ENCODE measurements at regions not wholly inside any gene's neighbourhood (a gene's known extent, or its start where the extent isn't known, plus 50 kb on each side); places are given as distances from the start of the nearest gene placed in this dataset.

DNA sequence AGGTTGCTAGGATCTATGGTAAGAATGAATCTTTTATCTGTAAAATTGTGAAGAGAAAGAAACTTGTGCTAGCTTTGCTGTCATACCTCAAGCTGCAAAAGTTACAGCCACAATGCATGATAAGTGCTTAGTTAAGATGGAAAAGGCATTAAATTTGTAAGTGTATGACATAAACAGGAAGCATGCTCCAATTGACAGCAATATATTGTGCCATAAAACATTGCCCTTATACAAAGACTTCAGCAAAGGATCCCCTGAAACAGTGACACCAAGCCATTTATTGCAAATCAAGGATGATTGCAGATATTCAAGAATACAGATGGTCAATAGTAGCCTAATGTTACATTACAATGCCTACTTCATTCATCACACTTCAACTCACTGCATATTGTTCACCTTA lies 283.1 kb downstream of the CPS1 start:
- Histone ChIP-seq H3K4me3 (no peak overlapping the region), H3K4me2 (no peak overlapping the region), H3K27ac (no peak overlapping the region), H3K4me1 (no peaks in the 10 kb centered on the region), H3K9me3 (no peaks in the 10 kb centered on the region)
- POLR2A ChIA-PET = no interaction called here
- CTCF ChIA-PET = no interaction called here
- no peak for ATAC-seq
- no peak for DNase-seq (ENCODE audit: low read depth in 1 of 2, low spot score in 1 of 2)
- FAIRE-seq = no peak
- TF ChIP-seq CBX2 (IDR thresholded peaks at IDR 0.05; ENCODE audit: borderline replicate concordance, low read depth) (no peak), HDAC2 (IDR thresholded peaks at IDR 0.05) (no peak), NR3C1 (IDR thresholded peaks at IDR 0.05) (no peak), RNF2 (IDR thresholded peaks at IDR 0.05; ENCODE audit: borderline replicate concordance, low read depth) (no peak), MAFK (IDR thresholded peaks at IDR 0.05; ENCODE audit: partially characterized antibody) (no peak), NPAS2 (CRISPR knock-in tag; IDR thresholded peaks at IDR 0.05; ENCODE audit: borderline replicate concordance) (no peak), HOXB13 (CRISPR knock-in tag; IDR thresholded peaks at IDR 0.05; ENCODE audit: low read depth) (no peak), PHF8 (IDR thresholded peaks at IDR 0.05; ENCODE audit: borderline replicate concordance, low read depth) (no peak), FOSB (CRISPR knock-in tag; IDR thresholded peaks at IDR 0.05) (no peak), SREBF2 (IDR thresholded peaks at IDR 0.05) (no peak), FOSL2 (IDR thresholded peaks at IDR 0.05) (no peak), FOSL2 (CRISPR knock-in tag; IDR thresholded peaks at IDR 0.05) (no peak), EHF (CRISPR knock-in tag; IDR thresholded peaks at IDR 0.05) (no peak), TP53 (CRISPR knock-in tag; IDR thresholded peaks at IDR 0.05) (no peak), POLR2A (IDR thresholded peaks at IDR 0.05; ENCODE audit: low read length) (no peak), POLR2AphosphoS2 (conservative IDR thresholded peaks at IDR 0.05; ENCODE audit: low read length) (no peak), CEBPB (IDR thresholded peaks at IDR 0.05) (no peak)
- TF ChIP-seq, protein P1, sequence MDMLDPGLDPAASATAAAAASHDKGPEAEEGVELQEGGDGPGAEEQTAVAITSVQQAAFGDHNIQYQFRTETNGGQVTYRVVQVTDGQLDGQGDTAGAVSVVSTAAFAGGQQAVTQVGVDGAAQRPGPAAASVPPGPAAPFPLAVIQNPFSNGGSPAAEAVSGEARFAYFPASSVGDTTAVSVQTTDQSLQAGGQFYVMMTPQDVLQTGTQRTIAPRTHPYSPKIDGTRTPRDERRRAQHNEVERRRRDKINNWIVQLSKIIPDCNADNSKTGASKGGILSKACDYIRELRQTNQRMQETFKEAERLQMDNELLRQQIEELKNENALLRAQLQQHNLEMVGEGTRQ (IDR thresholded peaks at IDR 0.05) = no peak
- TF ChIP-seq, protein P2, sequence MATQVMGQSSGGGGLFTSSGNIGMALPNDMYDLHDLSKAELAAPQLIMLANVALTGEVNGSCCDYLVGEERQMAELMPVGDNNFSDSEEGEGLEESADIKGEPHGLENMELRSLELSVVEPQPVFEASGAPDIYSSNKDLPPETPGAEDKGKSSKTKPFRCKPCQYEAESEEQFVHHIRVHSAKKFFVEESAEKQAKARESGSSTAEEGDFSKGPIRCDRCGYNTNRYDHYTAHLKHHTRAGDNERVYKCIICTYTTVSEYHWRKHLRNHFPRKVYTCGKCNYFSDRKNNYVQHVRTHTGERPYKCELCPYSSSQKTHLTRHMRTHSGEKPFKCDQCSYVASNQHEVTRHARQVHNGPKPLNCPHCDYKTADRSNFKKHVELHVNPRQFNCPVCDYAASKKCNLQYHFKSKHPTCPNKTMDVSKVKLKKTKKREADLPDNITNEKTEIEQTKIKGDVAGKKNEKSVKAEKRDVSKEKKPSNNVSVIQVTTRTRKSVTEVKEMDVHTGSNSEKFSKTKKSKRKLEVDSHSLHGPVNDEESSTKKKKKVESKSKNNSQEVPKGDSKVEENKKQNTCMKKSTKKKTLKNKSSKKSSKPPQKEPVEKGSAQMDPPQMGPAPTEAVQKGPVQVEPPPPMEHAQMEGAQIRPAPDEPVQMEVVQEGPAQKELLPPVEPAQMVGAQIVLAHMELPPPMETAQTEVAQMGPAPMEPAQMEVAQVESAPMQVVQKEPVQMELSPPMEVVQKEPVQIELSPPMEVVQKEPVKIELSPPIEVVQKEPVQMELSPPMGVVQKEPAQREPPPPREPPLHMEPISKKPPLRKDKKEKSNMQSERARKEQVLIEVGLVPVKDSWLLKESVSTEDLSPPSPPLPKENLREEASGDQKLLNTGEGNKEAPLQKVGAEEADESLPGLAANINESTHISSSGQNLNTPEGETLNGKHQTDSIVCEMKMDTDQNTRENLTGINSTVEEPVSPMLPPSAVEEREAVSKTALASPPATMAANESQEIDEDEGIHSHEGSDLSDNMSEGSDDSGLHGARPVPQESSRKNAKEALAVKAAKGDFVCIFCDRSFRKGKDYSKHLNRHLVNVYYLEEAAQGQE (IDR thresholded peaks at IDR 0.05) = no peak

DNA sequence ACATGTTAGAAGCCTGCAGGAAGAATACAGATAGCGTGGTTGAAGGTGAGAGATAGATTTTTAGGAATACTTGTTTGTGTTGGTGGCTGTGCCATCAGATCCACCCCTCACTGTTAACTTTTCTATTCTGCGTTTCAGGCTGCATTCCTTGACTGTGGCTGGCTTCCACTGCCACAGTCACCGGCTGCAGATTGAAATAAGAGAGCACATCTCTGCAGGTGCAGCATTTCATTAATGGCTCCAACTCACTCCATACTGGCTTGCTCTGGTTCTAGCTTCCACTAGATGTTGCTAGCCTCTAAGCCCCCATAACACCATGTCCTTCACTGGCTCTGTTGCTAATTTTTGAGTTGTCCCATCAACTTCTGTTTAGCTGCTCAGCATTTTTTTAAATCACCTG lies 286.5 kb downstream of the CPS1 start:
- WGBS (ENCODE audit: missing lambda C conversion rate) = 28% methylated on average over 3 of the region's 3 CpGs

DNA sequence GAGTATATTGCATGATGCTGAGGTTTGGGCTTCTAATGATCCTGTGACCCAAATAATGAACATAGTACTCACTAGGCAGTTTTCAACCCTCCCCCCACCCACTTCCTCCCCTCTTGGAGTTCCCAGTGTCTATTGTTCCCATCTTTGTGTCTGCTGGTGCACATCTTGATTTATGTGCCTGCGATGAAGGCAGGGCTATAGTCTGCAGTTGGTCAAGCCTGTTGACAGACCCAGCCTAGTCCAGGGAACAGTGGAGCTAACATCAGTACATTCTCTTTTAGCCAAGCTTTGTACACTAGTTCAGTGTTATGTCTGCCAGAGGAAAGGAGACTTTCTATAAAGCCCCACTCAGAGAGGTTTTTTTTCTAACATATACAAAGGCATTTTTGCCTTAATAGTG lies 287.6 kb downstream of the CPS1 start:
- no peaks in the 10 kb centered on the region for H3K9me3 ChIP-seq
- ChIA-PET POLR2A (no interaction called here), CTCF (no interaction called here)
- no peak for FAIRE-seq
- H3K27ac ChIP-seq = no peak overlapping the region
- no peak overlapping the region for H3K4me3 ChIP-seq
- ATAC-seq = no peak
- 56% methylated on average over 1 of the region's 1 CpG for WGBS (ENCODE audit: missing lambda C conversion rate)
- TF ChIP-seq, protein P3, sequence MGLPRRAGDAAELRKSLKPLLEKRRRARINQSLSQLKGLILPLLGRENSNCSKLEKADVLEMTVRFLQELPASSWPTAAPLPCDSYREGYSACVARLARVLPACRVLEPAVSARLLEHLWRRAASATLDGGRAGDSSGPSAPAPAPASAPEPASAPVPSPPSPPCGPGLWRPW (IDR thresholded peaks at IDR 0.05) = no peak
- TF ChIP-seq KDM1A (IDR thresholded peaks at IDR 0.05; ENCODE audit: low read depth) (no peak), JUNB (IDR thresholded peaks at IDR 0.05) (no peak), ESRRA (IDR thresholded peaks at IDR 0.05; ENCODE audit: borderline replicate concordance, low read length) (no peak), FOSL2 (IDR thresholded peaks at IDR 0.05) (no peak), FOSL2 (CRISPR knock-in tag; IDR thresholded peaks at IDR 0.05) (no peak), NFE2L2 (conservative IDR thresholded peaks at IDR 0.05; ENCODE audit: low read length) (no peak), SMC3 (IDR thresholded peaks at IDR 0.05) (no peak), RFX5 (IDR thresholded peaks at IDR 0.05) (no peak), RCOR1 (IDR thresholded peaks at IDR 0.05; ENCODE audit: low read depth, low read length) (no peak), CBX8 (IDR thresholded peaks at IDR 0.05) (no peak), EHMT2 (IDR thresholded peaks at IDR 0.05; ENCODE audit: low read depth) (no peak), FOSB (CRISPR knock-in tag; IDR thresholded peaks at IDR 0.05) (no peak), RAD21 (conservative IDR thresholded peaks at IDR 0.05 in 1 of 2, IDR thresholded peaks at IDR 0.05 in 1 of 2) (no peak)
- TF ChIP-seq, protein P4, sequence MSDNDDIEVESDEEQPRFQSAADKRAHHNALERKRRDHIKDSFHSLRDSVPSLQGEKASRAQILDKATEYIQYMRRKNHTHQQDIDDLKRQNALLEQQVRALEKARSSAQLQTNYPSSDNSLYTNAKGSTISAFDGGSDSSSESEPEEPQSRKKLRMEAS (IDR thresholded peaks at IDR 0.05) = no peak
- TF ChIP-seq, protein P1 (IDR thresholded peaks at IDR 0.05) = no peak
- no peaks in the 10 kb centered on the region for H3K4me1 ChIP-seq
- H3K4me2 ChIP-seq = no peak overlapping the region
- DNase-seq (ENCODE audit: low read depth in 1 of 2, low spot score in 1 of 2) = no peak

More for the DNA sequence above, 286.5 kb downstream of the CPS1 start:
- DNase-seq (ENCODE audit: low read depth in 1 of 2, low spot score in 1 of 2) = no peak
- FAIRE-seq = no peak
- CTCF ChIA-PET = no interaction called here
- Histone ChIP-seq H3K4me1 (no peaks in the 10 kb centered on the region), H3K27ac (no peak overlapping the region), H3K4me3 (no peak overlapping the region), H3K4me2 (no peak overlapping the region), H3K9me3 (no peaks in the 10 kb centered on the region)
- no peak for ATAC-seq
- POLR2A ChIA-PET = no interaction called here
- TF ChIP-seq JUNB (IDR thresholded peaks at IDR 0.05) = no peak
- no peak for TF ChIP-seq ZSCAN20 (CRISPR knock-in tag; IDR thresholded peaks at IDR 0.05)
- TF ChIP-seq FOXS1 (CRISPR knock-in tag; IDR thresholded peaks at IDR 0.05) = no peak
- no peak for TF ChIP-seq CEBPB (IDR thresholded peaks at IDR 0.05)

Data from A549 (cell line).